LNCAP (cell line): ENCODE measurements at regions not wholly inside any gene's neighbourhood (a gene's known extent, or its start where the extent isn't known, plus 50 kb on each side); places are given as distances from the start of the nearest gene placed in this dataset.

ENCODE experiments used
- TF ChIP-seq, protein P1 (sequence below): fragments of 450-650 bp; IDR thresholded peaks from 2 replicates; pipeline ENCODE4 v1.5.1; 2017; ENCODE audit warnings: mild to moderate bottlenecking

DNA sequence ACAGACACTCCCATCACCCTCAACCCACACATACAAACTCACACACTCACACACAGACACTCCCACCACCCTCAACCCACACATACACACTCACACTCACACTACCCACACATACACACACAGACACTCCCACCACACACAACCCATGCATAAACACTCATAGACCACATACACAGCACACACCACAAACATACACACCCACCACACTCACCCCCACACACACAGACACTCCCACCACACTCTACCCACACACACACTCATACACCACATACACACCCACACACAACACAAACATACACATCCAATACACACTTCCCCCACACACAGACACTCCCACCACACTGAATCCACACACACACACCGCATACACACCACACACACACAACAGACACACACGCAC, 521.2 kb downstream of the TCERG1L start:
- TF ChIP-seq, protein P1, sequence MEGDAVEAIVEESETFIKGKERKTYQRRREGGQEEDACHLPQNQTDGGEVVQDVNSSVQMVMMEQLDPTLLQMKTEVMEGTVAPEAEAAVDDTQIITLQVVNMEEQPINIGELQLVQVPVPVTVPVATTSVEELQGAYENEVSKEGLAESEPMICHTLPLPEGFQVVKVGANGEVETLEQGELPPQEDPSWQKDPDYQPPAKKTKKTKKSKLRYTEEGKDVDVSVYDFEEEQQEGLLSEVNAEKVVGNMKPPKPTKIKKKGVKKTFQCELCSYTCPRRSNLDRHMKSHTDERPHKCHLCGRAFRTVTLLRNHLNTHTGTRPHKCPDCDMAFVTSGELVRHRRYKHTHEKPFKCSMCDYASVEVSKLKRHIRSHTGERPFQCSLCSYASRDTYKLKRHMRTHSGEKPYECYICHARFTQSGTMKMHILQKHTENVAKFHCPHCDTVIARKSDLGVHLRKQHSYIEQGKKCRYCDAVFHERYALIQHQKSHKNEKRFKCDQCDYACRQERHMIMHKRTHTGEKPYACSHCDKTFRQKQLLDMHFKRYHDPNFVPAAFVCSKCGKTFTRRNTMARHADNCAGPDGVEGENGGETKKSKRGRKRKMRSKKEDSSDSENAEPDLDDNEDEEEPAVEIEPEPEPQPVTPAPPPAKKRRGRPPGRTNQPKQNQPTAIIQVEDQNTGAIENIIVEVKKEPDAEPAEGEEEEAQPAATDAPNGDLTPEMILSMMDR: no peak

DNA sequence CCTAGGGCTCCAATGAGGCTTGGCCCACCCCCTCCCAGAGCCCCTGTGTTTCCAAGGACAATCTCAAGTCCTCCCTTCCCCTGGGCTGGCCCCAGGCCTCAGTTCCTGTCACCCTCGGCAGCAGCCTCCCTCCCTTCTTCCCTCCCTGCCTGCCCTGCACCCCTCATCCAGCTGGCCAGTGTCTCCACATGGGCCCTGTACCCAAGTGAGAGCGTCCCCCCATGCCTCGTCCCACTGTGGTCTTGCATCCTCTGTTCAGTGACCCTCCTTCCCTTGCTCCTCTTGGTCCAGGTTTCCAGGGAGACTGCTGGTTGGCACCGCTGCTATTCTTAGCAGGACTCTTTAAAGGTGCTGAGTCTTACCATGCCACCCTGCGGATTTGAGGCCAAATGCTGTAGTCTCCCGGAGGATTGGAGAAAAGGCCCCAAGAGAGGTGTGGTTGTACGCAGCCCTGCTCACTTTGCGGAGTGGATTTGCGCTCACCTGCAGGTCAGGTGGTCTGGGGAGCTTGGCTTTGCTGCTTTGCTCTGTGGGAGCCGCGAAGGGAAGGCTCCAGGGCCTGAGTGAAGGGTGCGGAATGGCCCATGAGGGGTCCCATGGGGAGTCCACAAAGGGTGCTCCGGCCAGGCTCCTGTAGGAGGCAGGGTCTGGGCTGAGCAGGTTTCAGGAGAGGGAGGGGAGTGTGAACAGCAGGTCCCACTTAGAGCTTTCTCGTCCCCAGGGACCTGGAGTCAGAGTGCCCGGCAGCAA, 519.2 kb downstream of the TCERG1L start:
- TF ChIP-seq, protein P1: no peak

DNA sequence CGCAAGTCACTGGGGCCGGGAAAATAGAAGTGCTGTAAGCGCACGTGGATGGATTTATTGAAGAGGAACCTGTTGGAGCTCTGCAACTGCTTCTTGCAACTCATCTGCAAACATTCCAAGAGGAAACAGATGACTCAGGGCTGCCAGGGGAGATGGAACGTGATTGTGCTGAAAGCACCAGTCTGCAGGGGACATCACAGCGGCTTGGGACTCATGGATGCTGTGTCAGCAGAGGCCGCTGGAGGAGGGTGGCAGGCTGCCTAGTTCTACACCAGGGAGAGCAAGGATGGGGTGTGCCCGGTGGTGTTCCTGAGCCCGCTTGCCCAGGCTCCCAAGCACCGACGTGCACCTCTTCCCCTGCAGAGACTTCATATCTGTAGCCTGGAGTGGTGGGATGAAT, 515.7 kb downstream of the TCERG1L start:
- TF ChIP-seq, protein P1: no peak

DNA sequence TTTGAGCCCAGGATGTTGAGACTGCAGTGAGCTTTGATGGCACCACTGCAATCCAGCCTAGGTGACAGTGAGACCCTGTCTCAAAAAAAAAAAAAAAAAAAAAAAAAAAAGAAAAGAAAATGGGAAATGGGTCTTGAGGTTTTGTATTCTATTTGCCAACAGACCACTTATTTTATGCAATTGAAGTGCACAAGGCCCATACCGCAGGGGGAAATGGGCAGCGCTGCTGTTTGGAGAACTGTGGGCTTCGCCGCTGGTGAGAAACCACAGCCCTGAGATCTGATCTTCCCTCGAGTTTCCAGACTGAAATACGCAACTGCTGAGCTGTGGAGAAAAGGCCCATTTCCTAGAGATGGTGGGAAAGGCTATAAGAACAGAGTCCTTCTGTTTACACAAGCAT, 512.0 kb downstream of the TCERG1L start:
- TF ChIP-seq, protein P1: no peak

DNA sequence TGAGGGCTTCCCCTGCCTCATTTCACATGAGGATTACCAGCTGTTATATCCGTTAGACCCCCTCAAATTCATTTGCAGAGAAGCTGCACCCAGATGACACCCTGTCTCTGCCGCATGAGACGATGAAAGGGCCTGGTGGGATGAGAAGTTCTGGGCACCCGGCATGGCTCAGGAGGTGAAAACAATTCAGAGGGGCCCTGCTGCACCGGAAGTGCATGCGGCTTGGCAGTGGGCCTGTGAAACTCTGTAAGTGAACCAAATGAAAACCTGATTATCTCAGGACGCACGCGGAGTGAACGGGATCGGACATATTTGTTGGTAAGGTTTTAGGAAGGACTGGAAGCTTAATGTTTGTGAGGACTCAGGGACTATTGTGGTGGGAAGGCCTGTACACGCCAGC, 511.2 kb downstream of the TCERG1L start:
- TF ChIP-seq, protein P1: no peak

DNA sequence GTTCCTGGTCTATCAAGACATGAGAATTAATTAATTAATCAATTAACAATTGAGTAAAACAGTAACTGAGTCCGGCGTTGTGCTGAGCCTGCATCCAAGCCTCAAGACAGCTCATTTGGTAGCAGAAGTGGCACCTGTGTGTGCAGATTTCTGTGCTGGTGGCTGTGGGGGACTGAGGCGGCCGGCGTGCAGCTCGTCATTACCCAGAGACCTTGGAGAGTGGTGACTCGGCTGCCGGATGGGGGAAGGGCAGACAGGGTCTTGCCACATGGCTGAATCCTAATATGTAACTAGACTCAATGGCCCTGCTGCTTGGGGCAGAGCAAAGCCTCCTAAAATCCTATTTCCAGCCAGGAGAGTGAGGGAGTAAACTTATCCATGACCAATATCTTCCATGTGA, 510.2 kb downstream of the TCERG1L start:
- TF ChIP-seq, protein P1: no peak

DNA sequence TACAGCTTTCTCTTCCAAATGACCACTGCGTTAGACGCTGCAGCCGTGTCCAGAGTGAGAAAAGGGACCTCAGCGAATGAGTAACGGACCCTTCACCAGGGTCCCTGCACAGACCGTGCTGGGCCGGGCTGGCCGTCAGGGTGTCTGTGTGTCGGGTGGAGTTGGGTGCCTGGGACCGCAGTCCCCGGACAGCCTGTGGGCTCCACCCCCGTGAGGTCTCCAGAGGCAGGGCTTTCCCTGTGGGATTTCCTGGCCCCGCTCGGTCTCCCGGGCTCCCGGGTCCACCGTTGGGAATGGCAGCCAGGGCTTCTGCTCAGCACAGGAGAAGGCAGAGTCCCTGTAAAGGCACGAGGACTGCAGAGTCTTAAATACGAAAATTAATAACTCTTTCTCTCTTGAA, 509.7 kb downstream of the TCERG1L start:
- TF ChIP-seq, protein P1: no peak

DNA sequence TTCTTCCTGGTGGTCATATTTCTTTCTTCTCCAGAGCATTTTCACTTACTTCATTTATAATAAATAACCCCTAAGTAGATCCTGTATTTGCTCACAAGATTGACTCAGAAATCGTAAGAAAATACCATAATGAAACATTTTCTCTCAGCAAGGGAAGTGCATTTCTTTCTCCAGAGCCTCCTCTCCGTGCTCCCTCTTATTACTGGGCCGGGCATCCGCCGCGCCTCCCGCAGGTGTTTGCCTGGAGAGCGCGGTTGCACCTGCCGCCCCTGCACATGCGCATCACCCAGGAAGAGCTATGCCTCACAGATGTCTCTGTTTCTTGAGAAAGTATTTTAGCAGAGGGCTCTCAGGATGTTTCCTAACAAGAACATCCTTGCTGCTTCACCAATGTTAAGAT, 509.2 kb downstream of the TCERG1L start:
- TF ChIP-seq, protein P1: no peak
